Upper lobe of left lung (tissue), 4 donors: ENCODE measurements at regions not wholly inside any gene's neighbourhood (a gene's known extent, or its start where the extent isn't known, plus 50 kb on each side); places are given as distances from the start of the nearest gene placed in this dataset.

ENCODE experiments used
- CTCF ChIP-seq, 6 experiments: fragments of 450-650 bp in 4 of 6; fragments of 200-600 bp in 2 of 6; sonication (generic) in 2 of 6; IDR thresholded peaks; one replicate each; pipeline ENCODE4 v1.5.1; 2016 to 2019; ENCODE audit warnings: antibody characterized with exemption in 6 of 6
- POLR2A ChIP-seq, 4 donors: fragments of 450-650 bp; IDR thresholded peaks; one replicate each; pipeline ENCODE4 v1.5.1; 2016 to 2017; ENCODE audit warnings: antibody characterized with exemption in 4 of 4, mild to moderate bottlenecking in 2 of 4

DNA sequence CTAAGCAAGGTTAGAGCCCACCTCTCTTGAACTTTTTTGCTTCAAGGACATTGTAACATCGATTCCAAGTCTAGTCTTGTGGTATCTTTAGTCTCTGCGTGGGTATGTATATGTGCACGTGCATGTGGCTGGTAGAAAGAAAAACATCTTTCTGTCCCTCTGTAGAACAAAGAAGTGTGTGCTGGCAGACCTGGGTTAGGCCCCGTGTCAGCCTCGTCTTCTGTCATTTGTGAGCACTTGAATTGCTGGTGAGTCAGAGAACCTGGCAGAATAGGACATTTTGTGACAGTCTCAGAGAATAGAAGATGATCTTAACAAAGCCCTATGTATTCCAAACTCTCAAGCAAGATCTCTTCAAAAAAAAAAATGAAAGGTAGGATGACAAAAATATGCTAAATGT, 102.2 kb upstream of the ATP10A start:
- TF ChIP-seq CTCF (IDR thresholded peaks at IDR 0.05) (no peak), POLR2A (IDR thresholded peaks at IDR 0.05) (no peak)
